ENCODE measurements at regions not wholly inside any gene's neighbourhood (a gene's known extent, or its start where the extent isn't known, plus 50 kb on each side); places are given as distances from the start of the nearest gene placed in this dataset.

GRCh38 chr5:33309068-33309467 is 131.7 kb upstream of the TARS1 start:
- H3K4me3 ChIP-seq (ENCODE audit: low read depth, low read length): no peak overlapping the region
- no peak for DNase-seq (ENCODE audit: low read depth)
- in situ Hi-C loops (cut with HindIII; ENCODE audit: low sequenced_read_pairs): no loop called here
- TF ChIP-seq, protein P1, sequence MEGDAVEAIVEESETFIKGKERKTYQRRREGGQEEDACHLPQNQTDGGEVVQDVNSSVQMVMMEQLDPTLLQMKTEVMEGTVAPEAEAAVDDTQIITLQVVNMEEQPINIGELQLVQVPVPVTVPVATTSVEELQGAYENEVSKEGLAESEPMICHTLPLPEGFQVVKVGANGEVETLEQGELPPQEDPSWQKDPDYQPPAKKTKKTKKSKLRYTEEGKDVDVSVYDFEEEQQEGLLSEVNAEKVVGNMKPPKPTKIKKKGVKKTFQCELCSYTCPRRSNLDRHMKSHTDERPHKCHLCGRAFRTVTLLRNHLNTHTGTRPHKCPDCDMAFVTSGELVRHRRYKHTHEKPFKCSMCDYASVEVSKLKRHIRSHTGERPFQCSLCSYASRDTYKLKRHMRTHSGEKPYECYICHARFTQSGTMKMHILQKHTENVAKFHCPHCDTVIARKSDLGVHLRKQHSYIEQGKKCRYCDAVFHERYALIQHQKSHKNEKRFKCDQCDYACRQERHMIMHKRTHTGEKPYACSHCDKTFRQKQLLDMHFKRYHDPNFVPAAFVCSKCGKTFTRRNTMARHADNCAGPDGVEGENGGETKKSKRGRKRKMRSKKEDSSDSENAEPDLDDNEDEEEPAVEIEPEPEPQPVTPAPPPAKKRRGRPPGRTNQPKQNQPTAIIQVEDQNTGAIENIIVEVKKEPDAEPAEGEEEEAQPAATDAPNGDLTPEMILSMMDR (IDR thresholded peaks at IDR 0.05; ENCODE audit: low read depth, low read length, missing control alignments): no peak

- H3K4me3 ChIP-seq (ENCODE audit: low read depth, low read length): no peak overlapping the region
- no peak for DNase-seq (ENCODE audit: low read depth)
- in situ Hi-C loops (cut with HindIII; ENCODE audit: low sequenced_read_pairs): no loop called here
- TF ChIP-seq, protein P1 (IDR thresholded peaks at IDR 0.05; ENCODE audit: low read depth, low read length, missing control alignments): no peak
Observed at GRCh38 chr5:33309536-33310345, 131.0 kb upstream of the TARS1 start.

DNA sequence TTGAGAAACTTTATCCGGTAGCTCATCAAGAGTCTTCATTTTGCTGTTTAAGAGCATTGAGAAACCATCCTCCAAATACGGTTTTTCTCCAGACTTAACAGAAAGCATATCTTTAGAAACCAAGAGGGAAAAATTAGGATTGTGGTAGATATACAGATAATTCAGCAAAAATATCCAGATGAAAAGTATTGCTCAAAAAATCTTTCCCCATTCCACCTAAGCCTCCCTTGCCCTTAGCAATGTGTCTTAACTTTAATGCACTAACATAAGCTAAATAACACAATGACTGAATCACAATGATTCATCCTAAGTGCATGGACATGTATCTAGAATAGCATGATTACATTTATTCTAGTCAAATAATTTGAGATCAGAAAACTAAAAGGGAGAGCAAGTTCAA is 130.3 kb upstream of the TARS1 start:
- no peak for DNase-seq (ENCODE audit: low read depth)
- TF ChIP-seq, protein P1 (IDR thresholded peaks at IDR 0.05; ENCODE audit: low read depth, low read length, missing control alignments): no peak
- in situ Hi-C loops (cut with HindIII; ENCODE audit: low sequenced_read_pairs): no loop called here
- H3K4me3 ChIP-seq (ENCODE audit: low read depth, low read length): no peak overlapping the region

DNA sequence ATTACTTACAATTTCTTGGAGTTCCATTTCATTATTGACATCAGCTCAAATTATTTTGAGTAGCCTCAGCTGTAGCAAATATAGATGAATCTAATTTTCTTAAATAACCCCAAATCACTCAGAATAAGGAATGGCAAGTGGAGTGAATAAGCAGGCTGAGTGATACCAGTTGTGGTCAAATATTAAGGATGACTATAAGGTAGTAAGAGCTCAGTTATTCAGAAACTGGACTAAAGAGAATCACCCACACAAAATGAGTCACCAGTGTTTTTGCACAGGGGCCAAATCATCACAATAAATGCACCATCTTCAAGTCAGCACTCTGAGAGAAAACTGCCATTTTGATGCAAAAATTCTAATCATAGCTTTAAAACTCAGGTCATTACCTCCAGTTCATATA is 128.9 kb upstream of the TARS1 start:
- TF ChIP-seq, protein P1 (IDR thresholded peaks at IDR 0.05; ENCODE audit: low read depth, low read length, missing control alignments): no peak
- no peak overlapping the region for H3K4me3 ChIP-seq (ENCODE audit: low read depth, low read length)
- peak; percentile 81 for DNase-seq (ENCODE audit: low read depth)
- in situ Hi-C loops (cut with HindIII; ENCODE audit: low sequenced_read_pairs): no loop called here

- DNase-seq (ENCODE audit: low read depth): no peak
- in situ Hi-C loops (cut with HindIII; ENCODE audit: low sequenced_read_pairs): no loop called here
- TF ChIP-seq, protein P1 (IDR thresholded peaks at IDR 0.05; ENCODE audit: low read depth, low read length, missing control alignments): no peak
- H3K4me3 ChIP-seq (ENCODE audit: low read depth, low read length): no peak overlapping the region
Observed at GRCh38 chr5:33312571-33313549, 127.9 kb upstream of the TARS1 start.

DNA sequence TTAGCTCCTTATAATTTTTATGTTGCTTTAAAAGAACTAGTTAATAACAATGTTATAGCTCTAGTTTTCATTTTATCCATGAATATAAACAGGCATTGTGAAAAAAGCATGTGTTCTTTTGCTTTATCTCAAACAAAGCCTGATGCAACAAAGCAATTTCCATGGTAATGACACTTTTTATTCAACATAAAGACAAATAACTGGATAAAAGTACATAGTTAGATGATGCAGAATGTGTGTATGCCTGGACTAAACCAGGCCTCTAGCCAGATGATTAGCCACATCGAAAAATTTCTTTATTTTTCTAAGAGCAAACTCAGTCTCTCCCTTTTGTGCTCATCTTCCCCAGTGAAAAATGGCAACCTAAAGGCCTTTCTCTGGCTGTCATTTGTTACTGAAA is 125.6 kb upstream of the TARS1 start:
- H3K4me3 ChIP-seq (ENCODE audit: low read depth, low read length): no peak overlapping the region
- no peak for DNase-seq (ENCODE audit: low read depth)
- in situ Hi-C loops (cut with HindIII; ENCODE audit: low sequenced_read_pairs): no loop called here
- TF ChIP-seq, protein P1 (IDR thresholded peaks at IDR 0.05; ENCODE audit: low read depth, low read length, missing control alignments): no peak

Data from astrocyte of the cerebellum (primary cell).